Transverse colon (tissue), 4 donors: ENCODE measurements at regions not wholly inside any gene's neighbourhood (a gene's known extent, or its start where the extent isn't known, plus 50 kb on each side); places are given as distances from the start of the nearest gene placed in this dataset.

Experiments used
- DNase-seq: peaks from one replicate; pipeline ENCODE4 v3.0.0-alpha.2; 2019
- H3K27ac ChIP-seq, 4 donors: fragments of 200-600 bp; sonication (generic); 2 replicates each; pipeline ENCODE4 v1.5.1; 2016 to 2018; ENCODE audit warnings: inconsistent platforms in 4 of 4
- H3K27me3 ChIP-seq: fragments of 200-600 bp; sonication (generic); 2 replicates; pipeline ENCODE4 v1.5.1; 2017; ENCODE audit warnings: inconsistent platforms
- H3K36me3 ChIP-seq, 4 donors: fragments of 200-600 bp; sonication (generic); 2 replicates each; pipeline ENCODE4 v1.5.1; 2017 to 2019; ENCODE audit warnings: inconsistent platforms in 4 of 4
- H3K4me1 ChIP-seq, 4 donors: fragments of 200-600 bp; sonication (generic); 2 replicates each; pipeline ENCODE4 v1.5.1; 2017 to 2020; ENCODE audit warnings: inconsistent platforms in 4 of 4
- H3K4me3 ChIP-seq, 4 donors: fragments of 200-600 bp; sonication (generic); 1 replicate in 1 of 4; 2 replicates in 3 of 4; pipeline versions ENCODE4 v1.5.1 to v1.6.1; 2017 to 2019; ENCODE audit warnings: inconsistent platforms in 4 of 4
- H3K9me3 ChIP-seq, 2 donors: fragments of 200-600 bp; sonication (generic); 2 replicates each; pipeline ENCODE4 v1.5.1; 2017 to 2019; ENCODE audit warnings: inconsistent platforms in 2 of 2
- CTCF ChIP-seq, 5 experiments: fragments of 200-600 bp in 3 of 5; fragments of 450-650 bp in 2 of 5; sonication (generic) in 3 of 5; IDR thresholded peaks; 1 replicate in 2 of 5; 2 replicates in 3 of 5; pipeline ENCODE4 v1.5.1; 2016 to 2017; ENCODE audit warnings: antibody characterized with exemption in 5 of 5, inconsistent platforms in 3 of 5, mild to moderate bottlenecking in 2 of 5, moderate library complexity in 1 of 5
- EP300 ChIP-seq: sonication (generic); formaldehyde crosslinking; IDR thresholded peaks from one replicate; pipeline ENCODE4 v1.6.1; 2017; ENCODE audit warnings: antibody characterized with exemption, low read depth
- POLR2A ChIP-seq: fragments of 450-650 bp; IDR thresholded peaks from one replicate; pipeline ENCODE4 v1.6.1; 2016; ENCODE audit warnings: antibody characterized with exemption, mild to moderate bottlenecking, moderate library complexity
- POLR2AphosphoS5 ChIP-seq, 3 donors: sonication (generic); formaldehyde crosslinking; IDR thresholded peaks; one replicate each; pipeline ENCODE4 v1.6.1; 2016; ENCODE audit warnings: antibody characterized with exemption in 3 of 3
- WGBS, 2 donors: methylation state at CpG; one replicate each; pipeline ENCODE4 v1.1.5; 2018; ENCODE audit warnings: low coverage in 1 of 2; 5-methylcytosine and 5-hydroxymethylcytosine counted together
- in situ Hi-C, 4 donors: fragments of 200-750 bp; cut with MboI; loops; one replicate each; pipeline versions ENCODE4 v1.15.0 to v1.15.1; 2017; ENCODE audit warnings: low sequenced_read_pairs in 3 of 4, low pct_ligation_motif_present in 1 of 4, low pct_unique_long_range_greater_than_20kb in 1 of 4
- intact Hi-C: fragments of 100-400 bp; cut with DNase I; formaldehyde crosslinking; loops from one replicate; pipeline ENCODE4 v1.15.1; 2023; ENCODE audit warnings: low total_unique reads

DNA sequence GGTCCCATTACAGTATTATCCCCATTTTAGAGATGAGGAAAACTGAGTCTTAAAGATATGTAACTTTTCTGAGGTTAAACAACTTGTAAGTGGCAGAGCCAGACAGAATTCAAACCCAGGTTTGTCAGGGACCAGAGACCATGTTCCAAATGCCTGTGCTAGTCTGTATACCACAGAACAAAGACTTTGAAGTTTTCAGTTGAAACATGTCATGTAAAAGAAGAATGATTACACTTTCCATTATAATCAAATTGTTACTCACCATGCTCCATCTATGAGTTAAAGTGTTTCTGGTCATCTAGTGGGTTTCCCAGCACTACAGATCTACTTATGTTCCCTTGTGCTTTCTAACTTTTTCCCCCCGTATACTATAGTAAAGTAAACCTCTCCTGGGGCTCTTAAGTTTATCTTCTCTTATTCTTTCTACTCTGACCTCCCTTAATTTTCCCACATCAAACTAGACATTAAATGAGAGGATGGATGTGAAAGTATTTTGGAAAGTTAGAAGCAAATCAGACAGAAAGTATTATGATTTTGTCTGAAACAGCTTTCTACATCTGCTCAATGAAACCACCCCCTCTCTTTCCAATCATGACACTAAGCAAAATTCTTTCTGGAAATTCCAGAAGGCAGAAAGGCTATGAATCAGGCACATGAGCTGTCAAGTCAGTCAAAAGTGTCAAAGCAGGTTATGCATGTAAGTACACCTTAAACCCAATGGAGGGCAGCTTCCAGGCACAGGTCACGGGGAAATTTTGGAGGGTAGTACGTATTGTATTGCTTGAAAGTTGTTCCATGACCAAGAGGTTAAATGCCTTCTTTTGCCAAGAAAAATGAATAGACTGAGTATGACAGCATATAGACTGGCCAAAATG, 132.7 kb upstream of the MAP3K7 start:
- Histone ChIP-seq H3K27me3 (no peaks in the 10 kb centered on the region), H3K4me3 (no peak overlapping the region), H3K4me1 (no peaks in the 10 kb centered on the region), H3K27ac (no peak overlapping the region), H3K9me3 (no peaks in the 10 kb centered on the region), H3K36me3 (no peaks in the 10 kb centered on the region)
- WGBS, 2 donors = 77 to 80% methylated on average over 3 of the region's 3 CpGs
- in situ Hi-C loops = no loop called here
- intact Hi-C loops = loop anchor here (2.0 kb wide), 1 partner anchor 43 kb away; no protein-coding TSS in a partner anchor
- TF ChIP-seq CTCF (IDR thresholded peaks at IDR 0.05) (no peak), EP300 (no peak), POLR2A (no peak), POLR2AphosphoS5 (IDR thresholded peaks at IDR 0.05) (no peak)
- DNase-seq = no peak

- Histone ChIP-seq H3K27me3 (no peaks in the 10 kb centered on the region), H3K4me1 (no peaks in the 10 kb centered on the region), H3K36me3 (no peaks in the 10 kb centered on the region), H3K4me3 (no peak overlapping the region), H3K9me3 (no peaks in the 10 kb centered on the region), H3K27ac (no peak overlapping the region)
- in situ Hi-C loops = no loop called here
- DNase-seq = no peak
- no peak for TF ChIP-seq EP300
- TF ChIP-seq POLR2AphosphoS5 (IDR thresholded peaks at IDR 0.05) = no peak
- no peak for TF ChIP-seq CTCF (IDR thresholded peaks at IDR 0.05)
- TF ChIP-seq POLR2A = no peak
- 11 to 36% methylated on average over 1 of the region's 1 CpG for WGBS, 2 donors
- intact Hi-C loops = no loop called here
Observed at GRCh38 chr6:90716376-90716775, 129.5 kb upstream of the MAP3K7 start.

GRCh38 chr6:90715093-90715655, 128.3 kb upstream of the MAP3K7 start:
- H3K36me3 ChIP-seq = no peaks in the 10 kb centered on the region
- TF ChIP-seq POLR2A (no peak), CTCF (IDR thresholded peaks at IDR 0.05) (no peak), EP300 (no peak), POLR2AphosphoS5 (IDR thresholded peaks at IDR 0.05) (no peak)
- 78 to 81% methylated on average over 11 to 13 of the region's 13 CpGs for WGBS, 2 donors
- DNase-seq = no peak
- H3K4me3 ChIP-seq = no peak overlapping the region
- no peaks in the 10 kb centered on the region for H3K27me3 ChIP-seq
- H3K27ac ChIP-seq = no peak overlapping the region
- in situ Hi-C loops (no loop called here), intact Hi-C loops (no loop called here)
- H3K4me1 ChIP-seq = no peaks in the 10 kb centered on the region
- no peaks in the 10 kb centered on the region for H3K9me3 ChIP-seq

- H3K27ac ChIP-seq = no peak overlapping the region
- no peak for TF ChIP-seq POLR2A
- no peak for TF ChIP-seq EP300
- TF ChIP-seq CTCF (IDR thresholded peaks at IDR 0.05) = no peak
- TF ChIP-seq POLR2AphosphoS5 (IDR thresholded peaks at IDR 0.05) = no peak
- in situ Hi-C loops = no loop called here
- DNase-seq = no peak
- H3K27me3 ChIP-seq = no peaks in the 10 kb centered on the region
- no peaks in the 10 kb centered on the region for H3K9me3 ChIP-seq
- no peaks in the 10 kb centered on the region for H3K36me3 ChIP-seq
- intact Hi-C loops = no loop called here
- no peak overlapping the region for H3K4me3 ChIP-seq
- no peaks in the 10 kb centered on the region for H3K4me1 ChIP-seq
Observed at GRCh38 chr6:90714319-90714718, 127.4 kb upstream of the MAP3K7 start.
